HepG2 (cell line): ENCODE measurements at regions not wholly inside any gene's neighbourhood (a gene's known extent, or its start where the extent isn't known, plus 50 kb on each side); places are given as distances from the start of the nearest gene placed in this dataset.

Experiments used
- ATAC-seq: fragments of 200-7000 bp; cut with Tn5 transposase; 3 replicates; pipeline ENCODE4 v1.9.1; 2020; ENCODE audit warnings: mild to moderate bottlenecking, moderate library complexity
- BruUV-seq: library from RNA; stranded (reverse); fragments of 400-500 nt; replicated peaks from 2 replicates; lab custom pipeline; 2021; lab: Mats Ljungman, UMichigan
- CTCF ChIA-PET: fragments of 300-600 bp; formaldehyde crosslinking; extraction: SDS; loops from one replicate; lab custom pipeline; 2021; ENCODE audit warnings: low total read pairs, inconsistent platforms, low intra/inter-chr PET ratio; lab: Yijun Ruan, JAX
- POLR2A ChIA-PET: fragments of 350-600 bp; sonication (Branson Sonifier 250); formaldehyde crosslinking; loops from one replicate; lab custom pipeline; 2020; ENCODE audit warnings: antibody characterized with exemption, inconsistent platforms; lab: Yijun Ruan, JAX
- DNase-seq: peaks from one replicate; pipeline ENCODE4 v3.0.0-alpha.2; 2015; ENCODE audit warnings: low spot score
- FAIRE-seq: peaks from 3 replicates; lab custom pipeline; 2011; peaks lifted over from hg19 to GRCh38; lab: Jason Lieb, UNC
- H2AFZ ChIP-seq: one replicate; pipeline ENCODE4 v1.6.1; 2011; ENCODE audit warnings: low read length, inconsistent platforms
- H3K27ac ChIP-seq: fragments of 300-600 bp; 3 replicates; pipeline ENCODE4 v1.8.0; 2011; ENCODE audit warnings: mixed run types, mild to moderate bottlenecking, mixed read lengths, low read length, inconsistent platforms; ENCODE audit not compliant: insufficient read depth; ENCODE audit errors: extremely low read length
- H3K27me3 ChIP-seq, 2 experiments: fragments of 200-600 bp in 1 of 2; 2 replicates in 1 of 2; 3 replicates in 1 of 2; pipeline versions ENCODE4 v1.6.0 to v1.8.0; 2011; ENCODE audit warnings: low read length in 2 of 2, mild to moderate bottlenecking in 2 of 2, moderate library complexity in 2 of 2, inconsistent platforms in 1 of 2; ENCODE audit not compliant: insufficient read depth in 2 of 2, control insufficient read depth in 1 of 2
- H3K36me3 ChIP-seq, 2 experiments: fragments of 200-600 bp in 1 of 2; replicated peaks in 1 of 2; 2 replicates in 1 of 2; 3 replicates in 1 of 2; pipeline versions ENCODE4 v1.5.1 to v1.8.0; 2011; ENCODE audit warnings: low read length in 2 of 2, inconsistent platforms in 1 of 2; ENCODE audit not compliant: insufficient read depth in 2 of 2, control insufficient read depth in 1 of 2
- H3K4me1 ChIP-seq: 2 replicates; pipeline ENCODE4 v1.5.1; 2012; ENCODE audit warnings: low read length, inconsistent platforms; ENCODE audit not compliant: insufficient read depth
- H3K4me2 ChIP-seq: 2 replicates; pipeline ENCODE4 v1.6.0; 2011; ENCODE audit warnings: low read depth, low read length, inconsistent platforms
- H3K4me3 ChIP-seq, 3 experiments: fragments of 200-600 bp in 1 of 3; sonication (generic), shearing (Covaris generic) in 1 of 3; replicated peaks in 1 of 3; 2 replicates each; pipeline ENCODE4 v1.5.1; 2011 to 2016; ENCODE audit warnings: low read length in 3 of 3, inconsistent platforms in 2 of 3, low read depth in 2 of 3, mild to moderate bottlenecking in 2 of 3, control low read depth in 1 of 3, mixed read lengths in 1 of 3; ENCODE audit not compliant: insufficient read depth in 1 of 3
- H3K79me2 ChIP-seq: one replicate; pipeline ENCODE4 v1.6.1; 2011; ENCODE audit warnings: low read length, inconsistent platforms; ENCODE audit not compliant: insufficient read depth
- H3K9ac ChIP-seq: 2 replicates; pipeline ENCODE4 v1.6.0; 2011; ENCODE audit warnings: mild to moderate bottlenecking, low read depth, low read length, inconsistent platforms; ENCODE audit not compliant: insufficient read depth
- H3K9me3 ChIP-seq: 2 replicates; pipeline ENCODE4 v1.5.1; 2012; ENCODE audit warnings: mild to moderate bottlenecking, low read length
- H4K20me1 ChIP-seq: 2 replicates; pipeline ENCODE4 v1.6.0; 2011; ENCODE audit warnings: inconsistent platforms, mild to moderate bottlenecking, low read length, moderate library complexity; ENCODE audit not compliant: insufficient read depth
- AGO1 ChIP-seq: fragments of 200-400 bp; formaldehyde crosslinking; IDR thresholded peaks from 2 replicates; pipeline ENCODE4 v1.6.1; 2017; ENCODE audit warnings: mild to moderate bottlenecking, low read depth, low read length, moderate library complexity; ENCODE audit not compliant: poor library complexity, severe bottlenecking
- ATF7 ChIP-seq, 2 experiments: fragments of 450-650 bp in 1 of 2; sonication (generic) in 1 of 2; formaldehyde crosslinking in 1 of 2; IDR thresholded peaks; 2 replicates each; pipeline versions ENCODE4 v1.4.0 to v1.6.1; 2016 to 2020; ENCODE audit warnings: antibody characterized with exemption in 1 of 2, mild to moderate bottlenecking in 1 of 2, missing genetic modification reagents in 1 of 2
- CREB1 ChIP-seq, 2 experiments: fragments of 450-650 bp in 1 of 2; IDR thresholded peaks; 2 replicates each; pipeline ENCODE4 v1.6.1; 2016 to 2017; ENCODE audit warnings: control low read depth in 1 of 2, mild to moderate bottlenecking in 1 of 2, missing compliant biosample characterization in 1 of 2, missing genetic modification characterization in 1 of 2
- GATA4 ChIP-seq: sonication (generic); IDR thresholded peaks from 2 replicates; pipeline ENCODE4 v1.6.1; 2016; ENCODE audit warnings: antibody characterized with exemption, low read depth, borderline replicate concordance
- KLF12 ChIP-seq: sonication (generic); formaldehyde crosslinking; IDR thresholded peaks from 2 replicates; pipeline ENCODE4 v1.4.0; 2020; ENCODE audit warnings: missing genetic modification reagents, borderline replicate concordance
- ZBTB37 ChIP-seq: sonication (generic); formaldehyde crosslinking; IDR thresholded peaks from 2 replicates; pipeline ENCODE4 v1.4.0; 2020; ENCODE audit warnings: mild to moderate bottlenecking, missing genetic modification reagents
- ZC3H13 ChIP-seq: sonication (generic); formaldehyde crosslinking; IDR thresholded peaks from 2 replicates; pipeline ENCODE4 v1.8.1; 2023; ENCODE audit warnings: mild to moderate bottlenecking, missing genetic modification reagents, moderate library complexity
- WGBS: methylation state at CpG from one replicate; pipeline ENCODE4 v1.1.6; 2017; ENCODE audit warnings: low lambda C conversion rate; 5-methylcytosine and 5-hydroxymethylcytosine counted together
- in situ Hi-C: cut with HindIII; loops from 2 replicates; pipeline ENCODE4 v1.10.0; 2017; ENCODE audit warnings: low pct_unique_long_range_greater_than_20kb; ENCODE audit not compliant: extremely low pct_ligation_motif_present
- intact Hi-C: fragments of 100-400 bp; cut with micrococcal nuclease; formaldehyde crosslinking; loops from one replicate; pipeline ENCODE4 v1.10.0; 2022; ENCODE audit not compliant: unreplicated experiment

DNA sequence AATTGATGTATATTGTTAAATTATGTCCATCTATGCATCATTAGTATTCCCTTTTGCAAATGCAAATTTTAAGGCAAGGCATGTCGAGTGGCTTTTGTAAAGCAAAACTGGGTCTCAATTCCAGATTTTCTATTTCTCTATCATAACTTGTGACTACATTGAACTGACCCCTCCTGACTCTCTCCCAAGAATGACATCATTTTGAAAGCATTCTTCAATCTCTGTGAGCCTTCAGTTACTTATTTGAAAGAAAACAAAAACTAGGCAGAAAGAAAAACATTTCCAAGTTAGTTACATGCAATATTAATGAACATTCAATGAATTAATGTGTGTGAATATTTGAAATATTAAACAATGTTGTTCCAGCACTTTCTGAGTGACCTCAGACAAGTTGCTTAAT is 314.3 kb upstream of the CLNK start:
- intact Hi-C loops (no loop called here), in situ Hi-C loops (no loop called here)
- CTCF ChIA-PET, result no interaction called here
- no peaks in the 10 kb centered on the region for H3K36me3 ChIP-seq
- no peaks in the 10 kb centered on the region for H3K4me1 ChIP-seq
- H3K4me2 ChIP-seq, result no peak overlapping the region
- H2AFZ ChIP-seq, result no peak overlapping the region
- ATAC-seq (no peak), DNase-seq (no peak), FAIRE-seq (no peak)
- no peak overlapping the region for H3K4me3 ChIP-seq
- no peaks in the 10 kb centered on the region for H3K27me3 ChIP-seq
- H4K20me1 ChIP-seq, result no peaks in the 10 kb centered on the region
- H3K79me2 ChIP-seq, result no peaks in the 10 kb centered on the region
- no TSS peak for BruUV-seq
- H3K9me3 ChIP-seq, result no peaks in the 10 kb centered on the region
- POLR2A ChIA-PET, result no interaction called here
- 0% methylated on average over 1 of the region's 1 CpG for WGBS
- H3K27ac ChIP-seq, result no peak overlapping the region
- no peak for TF ChIP-seq GATA4
- no peak for TF ChIP-seq AGO1
- no peak for TF ChIP-seq KLF12 (CRISPR knock-in tag)
- no peak for TF ChIP-seq ZC3H13 (CRISPR knock-in tag)
- H3K9ac ChIP-seq, result no peak overlapping the region

DNA sequence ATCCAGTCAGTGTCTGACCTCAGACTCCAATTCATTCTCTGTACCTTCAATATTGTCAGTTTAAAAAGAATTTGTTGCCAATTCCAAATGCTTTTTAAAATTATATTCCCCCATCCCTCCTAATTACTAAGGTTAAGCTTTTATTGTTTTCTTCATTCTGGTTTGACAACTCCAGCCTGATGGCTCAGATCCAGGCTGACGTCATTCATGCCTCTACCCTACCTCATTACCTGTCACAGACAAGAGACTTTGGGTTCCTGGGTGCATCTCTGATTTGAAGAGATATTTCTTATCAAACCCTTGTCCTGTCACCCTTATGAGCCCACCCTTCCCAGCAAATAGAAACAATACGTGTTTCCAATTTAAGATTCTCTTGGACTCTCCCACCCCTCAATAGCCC is 300.2 kb upstream of the CLNK start:
- DNase-seq (no peak), FAIRE-seq (no peak), ATAC-seq (no peak)
- Histone ChIP-seq H2AFZ (no peak overlapping the region), H3K27ac (no peak overlapping the region), H3K79me2 (no peaks in the 10 kb centered on the region), H3K9ac (no peak overlapping the region), H4K20me1 (no peaks in the 10 kb centered on the region), H3K4me1 (no peaks in the 10 kb centered on the region), H3K4me3 (no peak overlapping the region), H3K4me2 (no peak overlapping the region), H3K36me3 (no peaks in the 10 kb centered on the region), H3K9me3 (no peaks in the 10 kb centered on the region), H3K27me3 (no peaks in the 10 kb centered on the region)
- CTCF ChIA-PET, result no interaction called here
- TF ChIP-seq ATF7 (IDR thresholded peaks at IDR 0.05) (peak; percentile 78), ATF7 (CRISPR knock-in tag; IDR thresholded peaks at IDR 0.05) (no peak), ZBTB37 (CRISPR knock-in tag) (no peak), CREB1 (IDR thresholded peaks at IDR 0.05) (peak; percentile 80), CREB1 (CRISPR knock-in tag; IDR thresholded peaks at IDR 0.05) (no peak)
- POLR2A ChIA-PET, result no interaction called here
- BruUV-seq, result no TSS peak
- in situ Hi-C loops, result no loop called here
- WGBS, result 2% methylated on average over 2 of the region's 2 CpGs
- intact Hi-C loops, result no loop called here
